ENCODE measurements at regions not wholly inside any gene's neighbourhood (a gene's known extent, or its start where the extent isn't known, plus 50 kb on each side); places are given as distances from the start of the nearest gene placed in this dataset.
"Not testable (repeated sequence)": the region's sequence is repeated elsewhere in the genome, so short reads cannot be mapped to it uniquely, and the experiment has no call there.

GRCh38 chr20:54941666-54942065, 466.3 kb downstream of the DOK5 start:
- no peak for DNase-seq (ENCODE audit: low spot score)

- no peak for DNase-seq (ENCODE audit: low spot score)
Observed at GRCh38 chr20:54940522-54940921, 465.1 kb downstream of the DOK5 start.

GRCh38 chr20:54938707-54939106, 463.3 kb downstream of the DOK5 start:
- no peak for DNase-seq (ENCODE audit: low spot score)

GRCh38 chr20:54933212-54933904, 458.0 kb downstream of the DOK5 start:
- DNase-seq (ENCODE audit: low spot score): no peak

- no peak for DNase-seq (ENCODE audit: low spot score)
Observed at GRCh38 chr20:54929191-54929590, 453.8 kb downstream of the DOK5 start.

GRCh38 chr20:54928564-54928963, 453.2 kb downstream of the DOK5 start:
- DNase-seq (ENCODE audit: low spot score): no peak

GRCh38 chr20:54922636-54923035, 447.2 kb downstream of the DOK5 start:
- no peak for DNase-seq (ENCODE audit: low spot score)

- no peak for DNase-seq (ENCODE audit: low spot score)
Observed at GRCh38 chr20:54922096-54922495, 446.7 kb downstream of the DOK5 start.

GRCh38 chr20:54920491-54920890, 445.1 kb downstream of the DOK5 start:
- DNase-seq (ENCODE audit: low spot score): no peak

- not testable (repeated sequence) for DNase-seq (ENCODE audit: low spot score)
Observed at GRCh38 chr20:54918993-54919392, 443.6 kb downstream of the DOK5 start.

GRCh38 chr20:54914995-54915394, 439.6 kb downstream of the DOK5 start:
- no peak for DNase-seq (ENCODE audit: low spot score)

- no peak for DNase-seq (ENCODE audit: low spot score)
Observed at GRCh38 chr20:54909702-54910101, 434.3 kb downstream of the DOK5 start.

GRCh38 chr20:54906134-54906533, 430.7 kb downstream of the DOK5 start:
- DNase-seq (ENCODE audit: low spot score): not testable (repeated sequence)

- DNase-seq (ENCODE audit: low spot score): no peak
Observed at GRCh38 chr20:54897787-54898186, 422.4 kb downstream of the DOK5 start.

- DNase-seq (ENCODE audit: low spot score): no peak
Observed at GRCh38 chr20:54891907-54892306, 416.5 kb downstream of the DOK5 start.

- no peak for DNase-seq (ENCODE audit: low spot score)
Observed at GRCh38 chr20:54879393-54879792, 404.0 kb downstream of the DOK5 start.

- no peak for DNase-seq (ENCODE audit: low spot score)
Observed at GRCh38 chr20:54875307-54875706, 399.9 kb downstream of the DOK5 start.

GRCh38 chr20:54874718-54875117, 399.3 kb downstream of the DOK5 start:
- no peak for DNase-seq (ENCODE audit: low spot score)

- no peak for DNase-seq (ENCODE audit: low spot score)
Observed at GRCh38 chr20:54872440-54872839, 397.0 kb downstream of the DOK5 start.

- no peak for DNase-seq (ENCODE audit: low spot score)
Observed at GRCh38 chr20:54869765-54870164, 394.4 kb downstream of the DOK5 start.

GRCh38 chr20:54865273-54865672, 389.9 kb downstream of the DOK5 start:
- no peak for DNase-seq (ENCODE audit: low spot score)

- DNase-seq (ENCODE audit: low spot score): no peak
Observed at GRCh38 chr20:54860716-54861115, 385.3 kb downstream of the DOK5 start.

GRCh38 chr20:54856202-54856601, 380.8 kb downstream of the DOK5 start:
- DNase-seq (ENCODE audit: low spot score): no peak

- no peak for DNase-seq (ENCODE audit: low spot score)
Observed at GRCh38 chr20:54849741-54850140, 374.3 kb downstream of the DOK5 start.

Data from globus pallidus (tissue), 1 donor.